Neuronal stem cell (in vitro differentiated cells): ENCODE measurements at regions not wholly inside any gene's neighbourhood (a gene's known extent, or its start where the extent isn't known, plus 50 kb on each side); places are given as distances from the start of the nearest gene placed in this dataset.
"Not testable (repeated sequence)": the region's sequence is repeated elsewhere in the genome, so short reads cannot be mapped to it uniquely, and the experiment has no call there.

Experiments
- DNase-seq: peaks from one replicate; pipeline ENCODE4 v3.0.0-alpha.2; 2013; ENCODE audit warnings: low spot score
- H2AFZ ChIP-seq: one replicate; pipeline ENCODE4 v1.6.1; 2013; ENCODE audit warnings: mild to moderate bottlenecking, low read length, inconsistent platforms
- H2AK5ac ChIP-seq: 2 replicates; pipeline ENCODE4 v1.6.1; 2013; ENCODE audit warnings: low read depth, mild to moderate bottlenecking, inconsistent platforms, low read length, moderate library complexity, mixed read lengths
- H2BK120ac ChIP-seq: 2 replicates; pipeline ENCODE4 v1.6.1; 2013; ENCODE audit warnings: low read depth, mild to moderate bottlenecking, inconsistent platforms, low read length, moderate library complexity, mixed read lengths
- H2BK12ac ChIP-seq: one replicate; pipeline ENCODE4 v1.6.1; 2013; ENCODE audit warnings: low read length, inconsistent platforms
- H2BK15ac ChIP-seq: 2 replicates; pipeline ENCODE4 v1.6.1; 2013; ENCODE audit warnings: mild to moderate bottlenecking, low read length, inconsistent platforms, mixed read lengths
- H2BK5ac ChIP-seq: one replicate; pipeline ENCODE4 v1.6.1; 2013; ENCODE audit warnings: inconsistent platforms, mild to moderate bottlenecking, low read length, moderate library complexity
- H3K14ac ChIP-seq: one replicate; pipeline ENCODE4 v1.6.1; 2013; ENCODE audit warnings: low read length, inconsistent platforms
- H3K18ac ChIP-seq: 2 replicates; pipeline ENCODE4 v1.6.1; 2013; ENCODE audit warnings: low read length, inconsistent platforms
- H3K23ac ChIP-seq: 2 replicates; pipeline ENCODE4 v1.6.1; 2013; ENCODE audit warnings: low read depth, mild to moderate bottlenecking, mixed read lengths, low read length, inconsistent platforms; ENCODE audit not compliant: poor library complexity
- H3K27ac ChIP-seq: replicated peaks from 3 replicates; pipeline ENCODE4 v1.5.1; 2013; ENCODE audit warnings: low read length, inconsistent platforms
- H3K27me3 ChIP-seq, 3 experiments: 2 replicates each; pipeline ENCODE4 v1.6.1; 2013; ENCODE audit warnings: low read length in 3 of 3, mild to moderate bottlenecking in 2 of 3, inconsistent platforms in 1 of 3, low read depth in 1 of 3, mixed read lengths in 1 of 3, moderate library complexity in 1 of 3; ENCODE audit not compliant: control insufficient read depth in 3 of 3, insufficient read depth in 3 of 3
- H3K36me3 ChIP-seq, 2 donors: replicated peaks in 1 of 2; 2 replicates each; pipeline ENCODE4 v1.6.1; 2013; ENCODE audit warnings: low read length in 2 of 2; ENCODE audit not compliant: control insufficient read depth in 2 of 2, insufficient read depth in 2 of 2
- H3K4ac ChIP-seq: 2 replicates; pipeline ENCODE4 v1.6.1; 2013; ENCODE audit warnings: inconsistent platforms, mild to moderate bottlenecking, low read length, moderate library complexity
- H3K4me1 ChIP-seq, 2 donors: 1 replicate in 1 of 2; 2 replicates in 1 of 2; pipeline ENCODE4 v1.6.1; 2013; ENCODE audit warnings: low read length in 2 of 2, low read depth in 1 of 2; ENCODE audit not compliant: control insufficient read depth in 2 of 2, insufficient read depth in 1 of 2
- H3K4me2 ChIP-seq: one replicate; pipeline ENCODE4 v1.6.1; 2013; ENCODE audit warnings: mild to moderate bottlenecking, low read length, inconsistent platforms; ENCODE audit not compliant: insufficient read depth, poor library complexity, severe bottlenecking
- H3K4me3 ChIP-seq, 2 donors: 2 replicates each; pipeline ENCODE4 v1.5.1; 2013; ENCODE audit warnings: low read length in 2 of 2, mild to moderate bottlenecking in 2 of 2, inconsistent platforms in 1 of 2, moderate library complexity in 1 of 2
- H3K79me1 ChIP-seq: one replicate; pipeline ENCODE4 v1.6.1; 2013; ENCODE audit warnings: low read depth, mild to moderate bottlenecking, inconsistent platforms, low read length, moderate library complexity
- H3K9ac ChIP-seq: one replicate; pipeline ENCODE4 v1.6.1; 2013; ENCODE audit warnings: mild to moderate bottlenecking, low read depth, low read length, inconsistent platforms; ENCODE audit not compliant: poor library complexity
- H3K9me3 ChIP-seq, 2 donors: replicated peaks in 1 of 2; 2 replicates each; pipeline versions ENCODE3 to v1.6.1; 2013; ENCODE audit warnings: low read length in 2 of 2, mild to moderate bottlenecking in 2 of 2, inconsistent platforms in 1 of 2, low read depth in 1 of 2, mixed read lengths in 1 of 2, moderate library complexity in 1 of 2; ENCODE audit not compliant: control insufficient read depth in 2 of 2, insufficient read depth in 1 of 2
- H4K8ac ChIP-seq: one replicate; pipeline ENCODE4 v1.6.1; 2013; ENCODE audit warnings: low read depth, mild to moderate bottlenecking, inconsistent platforms, low read length, moderate library complexity
- H4K91ac ChIP-seq: one replicate; pipeline ENCODE4 v1.6.1; 2013; ENCODE audit warnings: low read length, low read depth, mild to moderate bottlenecking, inconsistent platforms; ENCODE audit not compliant: poor library complexity
- WGBS, 2 donors: extraction: QIAGEN DNeasy Blood & Tissue Kit; methylation state at CpG; one replicate each; pipeline ENCODE4 v1.1.7; 2013; ENCODE audit warnings: missing lambda C conversion rate in 2 of 2, mixed read lengths in 1 of 2; ENCODE audit not compliant: insufficient read length in 2 of 2, insufficient replicate concordance in 1 of 2; ENCODE audit errors: extremely low coverage in 2 of 2; 5-methylcytosine and 5-hydroxymethylcytosine counted together

DNA sequence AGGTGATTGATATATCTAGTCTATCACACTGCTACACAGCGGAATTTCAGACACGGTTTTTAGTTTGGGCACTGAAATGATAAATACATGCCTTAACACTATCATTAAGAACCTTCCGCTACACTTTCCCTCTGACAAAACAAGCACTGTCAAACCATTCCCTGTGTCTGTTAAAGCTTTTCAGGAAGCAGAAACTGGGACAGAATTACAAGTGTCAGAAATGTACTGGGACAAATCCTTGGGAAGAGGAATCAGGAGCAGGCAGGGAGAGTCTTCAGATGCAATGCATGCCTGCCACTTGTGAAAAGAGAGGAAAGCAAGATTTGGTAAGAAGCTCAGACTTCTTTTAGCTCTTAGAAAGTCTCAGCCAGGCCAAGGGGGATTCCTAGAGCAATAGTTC lies 196.8 kb upstream of the PTPRZ1 start:
- no peak overlapping the region for H3K14ac ChIP-seq
- H3K4me3 ChIP-seq: no peak overlapping the region
- H3K4me2 ChIP-seq: no peak overlapping the region
- peak overlapping the region; percentile 71 for H2AFZ ChIP-seq
- H3K4ac ChIP-seq: no peak overlapping the region
- H3K23ac ChIP-seq: no peak overlapping the region
- H3K79me1 ChIP-seq: no peaks in the 10 kb centered on the region
- no peak overlapping the region for H2BK5ac ChIP-seq
- DNase-seq: no peak
- H3K27me3 ChIP-seq: no peaks in the 10 kb centered on the region
- H4K8ac ChIP-seq: no peak overlapping the region
- no peak overlapping the region for H2AK5ac ChIP-seq
- H3K36me3 ChIP-seq: no peaks in the 10 kb centered on the region
- H3K9ac ChIP-seq: no peak overlapping the region
- no peak overlapping the region for H3K27ac ChIP-seq
- no peaks in the 10 kb centered on the region for H3K9me3 ChIP-seq
- no peak overlapping the region for H2BK12ac ChIP-seq
- H2BK120ac ChIP-seq: no peak overlapping the region
- H3K18ac ChIP-seq: no peak overlapping the region
- H4K91ac ChIP-seq: no peak overlapping the region
- WGBS, 2 donors: no CpG with 5 or more reads among the region's 3 CpGs
- peaks cover 4% of the 10 kb centered on the region in 2 donors for H3K4me1 ChIP-seq
- H2BK15ac ChIP-seq: no peak overlapping the region

DNA sequence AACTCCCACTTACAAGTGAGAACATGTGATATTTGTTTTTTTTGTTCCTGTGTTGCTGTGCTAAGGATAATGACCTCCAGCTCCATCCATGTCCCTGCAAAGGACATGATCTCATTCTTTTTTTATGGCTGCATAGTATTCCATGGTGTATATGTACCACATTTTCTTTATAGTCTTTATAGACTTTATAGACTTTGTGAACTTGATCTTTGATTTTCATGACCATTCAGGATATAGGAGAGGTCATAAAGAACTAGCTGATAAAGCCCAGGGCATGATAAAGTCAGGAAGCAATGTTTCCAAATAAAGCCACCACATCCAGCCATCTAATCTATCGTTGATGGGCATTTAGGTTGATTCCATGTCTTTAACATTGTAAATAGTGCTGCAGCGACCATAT lies 198.5 kb upstream of the PTPRZ1 start:
- not testable (repeated sequence) for H2AFZ ChIP-seq, H2BK12ac ChIP-seq, H3K27ac ChIP-seq, H3K4me1 ChIP-seq, H2BK15ac ChIP-seq, H3K27me3 ChIP-seq, DNase-seq, H3K9me3 ChIP-seq, H3K23ac ChIP-seq, H3K4me2 ChIP-seq, H3K36me3 ChIP-seq, H3K79me1 ChIP-seq, H3K4ac ChIP-seq, H4K8ac ChIP-seq, H3K4me3 ChIP-seq, H3K14ac ChIP-seq, H2AK5ac ChIP-seq, H2BK5ac ChIP-seq, H3K9ac ChIP-seq, H3K18ac ChIP-seq, H4K91ac ChIP-seq, H2BK120ac ChIP-seq
- no CpG with 5 or more reads among the region's 2 CpGs for WGBS, 2 donors

- Histone ChIP-seq H3K4me3 (no peak overlapping the region), H3K4me1 (no peaks in the 10 kb centered on the region), H3K27ac (no peak overlapping the region), H3K18ac (no peak overlapping the region), H3K9ac (no peak overlapping the region), H2AK5ac (no peak overlapping the region), H3K9me3 (peaks cover 0 to 2% of the 10 kb centered on the region in 2 donors), H3K14ac (no peak overlapping the region), H3K23ac (no peak overlapping the region), H3K4me2 (no peak overlapping the region), H3K36me3 (no peaks in the 10 kb centered on the region), H2BK120ac (no peak overlapping the region), H4K8ac (no peak overlapping the region), H4K91ac (no peak overlapping the region), H2AFZ (no peak overlapping the region), H3K4ac (no peak overlapping the region), H3K27me3 (no peaks in the 10 kb centered on the region), H2BK15ac (no peak overlapping the region), H2BK5ac (no peak overlapping the region), H2BK12ac (no peak overlapping the region), H3K79me1 (no peaks in the 10 kb centered on the region)
- no peak for DNase-seq
Measured at GRCh38 chr7:121669144-121669543, 203.8 kb upstream of the PTPRZ1 start.

DNA sequence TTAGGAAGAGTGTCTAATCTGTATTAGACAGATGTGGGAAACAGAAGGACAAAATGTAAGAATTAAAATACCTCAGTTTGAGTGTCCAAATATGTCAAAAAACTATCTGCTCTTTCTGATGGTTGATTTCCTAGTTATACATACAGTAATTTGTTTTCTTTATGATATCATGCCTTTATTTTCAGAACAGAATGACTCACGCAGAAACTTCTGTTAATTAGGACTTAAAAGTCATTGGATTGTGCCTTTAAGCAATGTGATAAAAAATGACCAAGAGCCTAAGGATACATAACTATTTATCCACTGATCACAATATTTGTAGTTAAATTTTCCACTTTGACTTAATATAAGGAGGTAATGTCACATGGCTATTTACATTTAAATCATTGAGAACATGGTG lies 206.7 kb upstream of the PTPRZ1 start:
- no peaks in the 10 kb centered on the region for H3K27me3 ChIP-seq
- H2BK120ac ChIP-seq: no peak overlapping the region
- no peak overlapping the region for H2AFZ ChIP-seq
- DNase-seq: no peak
- no peaks in the 10 kb centered on the region for H3K4me1 ChIP-seq
- no peak overlapping the region for H4K91ac ChIP-seq
- no peak overlapping the region for H4K8ac ChIP-seq
- no peaks in the 10 kb centered on the region for H3K79me1 ChIP-seq
- no peak overlapping the region for H3K4me2 ChIP-seq
- WGBS, 2 donors: no CpG with 5 or more reads among the region's 1 CpG
- H3K4ac ChIP-seq: no peak overlapping the region
- H3K9me3 ChIP-seq: peaks cover 0 to 2% of the 10 kb centered on the region in 2 donors
- H3K18ac ChIP-seq: no peak overlapping the region
- H2BK5ac ChIP-seq: no peak overlapping the region
- H2AK5ac ChIP-seq: no peak overlapping the region
- H3K9ac ChIP-seq: no peak overlapping the region
- H3K36me3 ChIP-seq: no peaks in the 10 kb centered on the region
- no peak overlapping the region for H3K14ac ChIP-seq
- no peak overlapping the region for H2BK15ac ChIP-seq
- no peak overlapping the region for H3K27ac ChIP-seq
- H3K23ac ChIP-seq: no peak overlapping the region
- no peak overlapping the region for H2BK12ac ChIP-seq
- H3K4me3 ChIP-seq: no peak overlapping the region
